ENCODE measurements at regions not wholly inside any gene's neighbourhood (a gene's known extent, or its start where the extent isn't known, plus 50 kb on each side); places are given as distances from the start of the nearest gene placed in this dataset.

DNA sequence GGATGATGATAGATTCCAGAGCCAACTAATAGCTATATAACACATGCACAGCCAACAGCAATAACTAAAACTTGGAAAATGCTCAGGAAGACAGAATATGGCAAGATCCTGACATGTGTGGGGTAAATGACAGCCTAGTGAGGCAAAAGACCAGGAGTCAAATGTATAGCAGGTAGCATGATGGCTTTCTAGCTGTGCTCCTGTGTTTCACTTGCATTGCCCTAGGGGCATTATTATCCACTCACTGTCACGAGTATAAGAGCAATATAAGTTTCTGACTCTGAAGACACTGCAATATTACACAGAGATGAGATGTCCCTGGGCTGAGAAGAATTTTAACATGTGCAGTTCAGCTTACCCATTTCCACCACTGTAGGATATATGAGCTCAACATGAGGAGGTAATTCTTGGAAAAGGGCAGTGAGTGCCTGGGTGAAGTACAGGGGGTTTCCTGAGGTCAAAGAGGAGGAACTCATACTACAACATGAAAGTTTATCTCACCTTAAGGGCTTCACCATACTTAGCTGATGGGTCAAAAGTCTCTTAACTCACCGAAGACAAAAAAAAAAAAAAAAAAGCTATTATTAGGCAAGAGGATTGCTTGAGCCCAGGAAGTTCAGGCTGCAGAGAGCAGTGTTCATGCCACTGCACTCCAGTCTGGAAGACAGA lies 1385.6 kb upstream of the SLC39A10 start:
- WGBS, 5 donors: 48 to 78% (median 56%) methylated on average over 2 of the region's 2 CpGs
- Histone ChIP-seq H3K4me1 (no peaks in the 10 kb centered on the region), H3K27me3 (no peaks in the 10 kb centered on the region), H3K36me3 (no peaks in the 10 kb centered on the region), H3K9me3 (no peaks in the 10 kb centered on the region), H3K4me3 (no peak overlapping the region), H3K27ac (no peak overlapping the region)
- intact Hi-C loops (cut with DNase I; ENCODE audit: low total_unique reads): no loop called here
- DNase-seq: no peak
- no peak for TF ChIP-seq CTCF (IDR thresholded peaks at IDR 0.05)
- no peak for TF ChIP-seq EP300 (IDR thresholded peaks at IDR 0.05)
- TF ChIP-seq POLR2AphosphoS5 (IDR thresholded peaks at IDR 0.05): no peak
- no peak for TF ChIP-seq POLR2A (IDR thresholded peaks at IDR 0.05)

DNA sequence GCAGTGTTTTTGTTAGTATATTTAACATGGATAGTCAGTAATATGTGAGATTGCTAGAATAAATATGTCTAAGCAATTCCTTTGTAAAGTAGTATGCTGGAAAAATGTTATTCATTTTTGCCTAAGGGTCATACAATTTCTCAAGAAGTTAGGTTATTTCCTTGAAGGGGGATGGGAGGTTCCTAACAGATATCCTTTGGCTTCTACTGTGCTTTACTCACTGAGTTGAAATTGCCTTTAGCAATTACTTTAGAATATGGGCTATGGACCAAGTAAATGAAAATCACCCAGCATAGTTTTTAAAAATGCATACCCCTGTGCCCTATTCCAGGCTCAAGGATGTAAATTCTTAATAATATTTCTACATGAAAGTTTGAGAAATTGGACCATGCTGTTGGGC lies 1386.4 kb upstream of the SLC39A10 start:
- Histone ChIP-seq H3K27me3 (no peaks in the 10 kb centered on the region), H3K36me3 (no peaks in the 10 kb centered on the region), H3K27ac (no peak overlapping the region), H3K4me1 (no peaks in the 10 kb centered on the region), H3K9me3 (no peaks in the 10 kb centered on the region), H3K4me3 (no peak overlapping the region)
- intact Hi-C loops (cut with DNase I; ENCODE audit: low total_unique reads): no loop called here
- no peak for DNase-seq
- no peak for TF ChIP-seq POLR2A (IDR thresholded peaks at IDR 0.05)
- TF ChIP-seq EP300 (IDR thresholded peaks at IDR 0.05): no peak

DNA sequence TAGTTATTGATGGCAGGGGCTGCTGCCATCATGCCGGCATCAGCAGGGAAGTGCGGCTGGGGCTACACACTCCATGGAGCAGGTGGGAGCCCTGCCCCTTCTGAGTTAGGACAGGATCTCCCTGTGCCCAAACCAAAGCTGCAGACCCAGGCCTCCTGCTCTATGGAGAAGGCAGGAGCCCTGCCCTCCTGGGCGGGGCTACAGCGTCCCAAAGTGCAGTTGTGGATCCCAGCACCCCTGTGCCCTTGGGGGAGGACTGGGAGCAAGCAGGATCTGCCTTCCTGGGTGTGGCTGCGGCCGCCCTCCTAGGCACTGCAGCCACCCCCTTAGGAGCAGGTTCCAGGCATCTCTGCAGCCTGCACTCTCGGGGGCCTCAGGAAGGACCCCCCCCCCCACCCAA lies 1392.4 kb upstream of the SLC39A10 start:
- Histone ChIP-seq H3K9me3 (no peaks in the 10 kb centered on the region), H3K4me1 (no peaks in the 10 kb centered on the region), H3K4me3 (no peak overlapping the region), H3K36me3 (no peaks in the 10 kb centered on the region), H3K27ac (no peak overlapping the region), H3K27me3 (no peaks in the 10 kb centered on the region)
- DNase-seq: no peak
- 76 to 88% (median 78%) methylated on average over 3 to 7 of the region's 7 CpGs for WGBS, 5 donors
- intact Hi-C loops (cut with DNase I; ENCODE audit: low total_unique reads): no loop called here
- TF ChIP-seq EP300 (IDR thresholded peaks at IDR 0.05) (no peak), POLR2AphosphoS5 (IDR thresholded peaks at IDR 0.05) (no peak), POLR2A (IDR thresholded peaks at IDR 0.05) (no peak), CTCF (IDR thresholded peaks at IDR 0.05) (no peak)

DNA sequence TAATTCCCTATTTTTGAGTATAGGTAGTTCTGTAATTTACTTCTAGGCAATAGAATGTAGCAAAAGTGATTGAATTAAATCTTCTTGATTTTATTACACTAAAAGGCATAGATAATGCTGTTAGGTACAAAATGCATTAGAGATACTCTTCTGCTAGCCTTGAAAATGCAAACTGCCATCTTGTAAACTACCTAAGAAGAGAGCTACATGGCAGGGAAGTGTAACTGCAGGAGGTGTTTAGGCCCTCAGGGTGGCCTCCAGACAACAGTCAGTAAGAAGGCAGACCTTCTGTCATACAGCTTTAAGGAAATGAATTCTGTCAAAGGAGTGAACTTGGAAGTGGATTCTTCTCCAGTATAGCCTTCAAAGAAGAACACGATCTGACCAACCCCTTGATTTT lies 1396.8 kb upstream of the SLC39A10 start:
- H3K4me3 ChIP-seq: no peak overlapping the region
- intact Hi-C loops (cut with DNase I; ENCODE audit: low total_unique reads): no loop called here
- 79 to 100% (median 89%) methylated on average over 1 of the region's 1 CpG for WGBS, 5 donors
- TF ChIP-seq CTCF (IDR thresholded peaks at IDR 0.05): no peak
- no peak for TF ChIP-seq POLR2A (IDR thresholded peaks at IDR 0.05)
- TF ChIP-seq EP300 (IDR thresholded peaks at IDR 0.05): no peak
- TF ChIP-seq POLR2AphosphoS5 (IDR thresholded peaks at IDR 0.05): no peak
- H3K27me3 ChIP-seq: no peaks in the 10 kb centered on the region
- peaks cover 0 to under 1% (median 0%) of the 10 kb centered on the region in 4 donors for H3K9me3 ChIP-seq
- H3K36me3 ChIP-seq: no peaks in the 10 kb centered on the region
- no peak overlapping the region for H3K27ac ChIP-seq
- no peaks in the 10 kb centered on the region for H3K4me1 ChIP-seq
- DNase-seq: no peak

- DNase-seq: no peak
- Histone ChIP-seq H3K9me3 (peaks cover 0 to 7% (median 5%) of the 10 kb centered on the region in 4 donors), H3K4me1 (no peaks in the 10 kb centered on the region), H3K36me3 (no peaks in the 10 kb centered on the region), H3K4me3 (no peak overlapping the region), H3K27ac (no peak overlapping the region), H3K27me3 (no peaks in the 10 kb centered on the region)
- intact Hi-C loops (cut with DNase I; ENCODE audit: low total_unique reads): no loop called here
- TF ChIP-seq CTCF (IDR thresholded peaks at IDR 0.05) (no peak), EP300 (IDR thresholded peaks at IDR 0.05) (no peak), POLR2AphosphoS5 (IDR thresholded peaks at IDR 0.05) (no peak), POLR2A (IDR thresholded peaks at IDR 0.05) (no peak)
Measured at GRCh38 chr2:194257095-194257494, 1399.9 kb upstream of the SLC39A10 start.

All from stomach (tissue), 8 donors.